ENCODE measurements at regions not wholly inside any gene's neighbourhood (a gene's known extent, or its start where the extent isn't known, plus 50 kb on each side); places are given as distances from the start of the nearest gene placed in this dataset.

GRCh38 chr6:75546381-75546780 lies 52.8 kb upstream of the FILIP1 start:
- H3K9me3 Mint-ChIP-seq = no peaks in the 10 kb centered on the region
- H3K4me3 Mint-ChIP-seq = no peak overlapping the region
- no peak overlapping the region for H3K27ac Mint-ChIP-seq
- peaks cover 6% of the 10 kb centered on the region for H3K4me1 Mint-ChIP-seq (ENCODE audit: low read depth)
- peaks cover 18% of the 10 kb centered on the region for H3K27me3 Mint-ChIP-seq (ENCODE audit: low read depth)
- no peaks in the 10 kb centered on the region for H3K36me3 Mint-ChIP-seq (ENCODE audit: low read depth)

DNA sequence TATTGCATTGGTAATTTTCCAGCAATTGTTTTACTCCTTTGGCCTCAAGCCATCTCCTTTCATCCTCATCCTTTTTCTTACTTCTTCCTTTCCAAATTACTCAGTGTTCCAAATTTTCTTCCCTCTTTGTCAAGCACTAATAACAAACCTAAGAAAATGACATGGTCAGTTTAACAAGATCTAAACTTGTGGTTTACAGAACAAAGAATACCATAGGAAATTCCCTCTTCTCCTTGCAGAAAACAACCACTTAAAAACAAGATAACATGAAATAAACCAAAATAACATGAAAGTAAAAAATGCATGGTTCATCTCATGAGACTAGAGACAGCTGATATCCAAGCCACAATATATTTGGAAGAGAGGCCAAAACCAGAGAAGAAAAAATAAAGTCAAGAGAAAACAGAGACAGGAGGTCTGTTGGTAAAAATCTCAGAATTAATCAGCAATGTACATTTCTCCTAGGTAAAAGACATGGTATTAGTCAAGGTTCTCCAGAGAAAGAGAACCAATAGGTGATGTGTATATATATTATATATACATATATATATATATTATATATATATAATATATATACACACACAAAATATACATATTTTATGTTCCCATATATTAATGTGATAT lies 51.0 kb upstream of the SENP6 start:
- Mint-ChIP-seq H3K27ac (no peak overlapping the region), H3K9me3 (no peaks in the 10 kb centered on the region), H3K36me3 (ENCODE audit: low read depth) (no peaks in the 10 kb centered on the region), H3K4me3 (no peak overlapping the region), H3K27me3 (ENCODE audit: low read depth) (peaks cover 10% of the 10 kb centered on the region), H3K4me1 (ENCODE audit: low read depth) (peaks cover 9% of the 10 kb centered on the region)

- peak overlapping the region; percentile 0 for H3K27ac Mint-ChIP-seq
- H3K4me3 Mint-ChIP-seq = no peak overlapping the region
- peaks cover 9% of the 10 kb centered on the region for H3K4me1 Mint-ChIP-seq (ENCODE audit: low read depth)
These were observed 50.2 kb upstream of the SENP6 start for GRCh38 chr6:75551367-75551952.

More at GRCh38 chr6:75551367-75551952, 50.2 kb upstream of the SENP6 start:
- no peaks in the 10 kb centered on the region for H3K9me3 Mint-ChIP-seq
- peaks cover 7% of the 10 kb centered on the region for H3K27me3 Mint-ChIP-seq (ENCODE audit: low read depth)
- no peaks in the 10 kb centered on the region for H3K36me3 Mint-ChIP-seq (ENCODE audit: low read depth)

Data from T-helper 1 cell treated with Interleukin-12 subunit alpha and Interleukin-12 subunit beta and Interleukin-4 antibody, amounts not matched to agents 30 μg/mL and 1 μg/mL, for 36 hours (primary cell).